ENCODE measurements at regions not wholly inside any gene's neighbourhood (a gene's known extent, or its start where the extent isn't known, plus 50 kb on each side); places are given as distances from the start of the nearest gene placed in this dataset.

DNA sequence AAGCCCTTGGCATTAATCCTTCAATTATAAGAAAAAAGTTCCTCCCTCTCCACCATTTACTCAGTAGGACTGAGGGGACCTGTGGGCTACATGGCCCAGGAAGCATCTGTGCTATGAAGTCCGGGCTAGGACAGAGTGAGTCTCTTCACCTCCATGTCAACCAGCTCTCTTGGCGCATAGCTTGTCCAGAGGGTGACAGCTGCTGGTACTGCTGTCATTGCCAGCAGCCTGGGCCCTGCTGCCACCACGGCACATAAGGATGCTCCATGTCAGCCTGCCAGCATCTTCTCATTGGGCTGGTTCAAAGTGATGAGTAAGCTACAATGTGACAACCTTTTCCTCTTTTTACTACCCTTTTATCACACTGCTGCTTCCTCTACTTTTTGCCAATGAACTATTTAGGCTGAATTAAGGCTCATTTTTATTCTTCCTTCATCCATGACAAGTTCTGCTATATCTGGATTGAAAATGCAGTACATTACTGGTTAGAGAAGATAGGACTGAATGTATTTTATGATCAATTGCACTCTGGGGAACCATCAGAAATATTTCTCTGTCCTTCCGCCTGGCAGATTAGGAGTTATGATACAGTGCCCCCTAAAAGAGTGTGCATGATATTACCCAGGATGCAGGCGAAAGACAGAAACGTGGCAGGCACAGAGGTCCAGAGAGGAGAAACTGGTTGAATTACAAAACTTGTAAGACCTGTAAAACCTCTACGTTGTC is 258.9 kb upstream of the TNP1 start:
- Mint-ChIP-seq H3K9me3 (ENCODE audit: unreplicated experiment) (no peaks in the 10 kb centered on the region), H3K27ac (ENCODE audit: unreplicated experiment) (no peak overlapping the region), H3K4me3 (ENCODE audit: unreplicated experiment) (no peak overlapping the region), H3K4me1 (ENCODE audit: low read depth, unreplicated experiment) (no peaks in the 10 kb centered on the region), H3K27me3 (ENCODE audit: unreplicated experiment) (peaks cover 5% of the 10 kb centered on the region), H3K36me3 (ENCODE audit: unreplicated experiment) (no peaks in the 10 kb centered on the region)
- TF ChIP-seq, protein P1, sequence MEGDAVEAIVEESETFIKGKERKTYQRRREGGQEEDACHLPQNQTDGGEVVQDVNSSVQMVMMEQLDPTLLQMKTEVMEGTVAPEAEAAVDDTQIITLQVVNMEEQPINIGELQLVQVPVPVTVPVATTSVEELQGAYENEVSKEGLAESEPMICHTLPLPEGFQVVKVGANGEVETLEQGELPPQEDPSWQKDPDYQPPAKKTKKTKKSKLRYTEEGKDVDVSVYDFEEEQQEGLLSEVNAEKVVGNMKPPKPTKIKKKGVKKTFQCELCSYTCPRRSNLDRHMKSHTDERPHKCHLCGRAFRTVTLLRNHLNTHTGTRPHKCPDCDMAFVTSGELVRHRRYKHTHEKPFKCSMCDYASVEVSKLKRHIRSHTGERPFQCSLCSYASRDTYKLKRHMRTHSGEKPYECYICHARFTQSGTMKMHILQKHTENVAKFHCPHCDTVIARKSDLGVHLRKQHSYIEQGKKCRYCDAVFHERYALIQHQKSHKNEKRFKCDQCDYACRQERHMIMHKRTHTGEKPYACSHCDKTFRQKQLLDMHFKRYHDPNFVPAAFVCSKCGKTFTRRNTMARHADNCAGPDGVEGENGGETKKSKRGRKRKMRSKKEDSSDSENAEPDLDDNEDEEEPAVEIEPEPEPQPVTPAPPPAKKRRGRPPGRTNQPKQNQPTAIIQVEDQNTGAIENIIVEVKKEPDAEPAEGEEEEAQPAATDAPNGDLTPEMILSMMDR (IDR thresholded peaks at IDR 0.05; ENCODE audit: partially characterized antibody, unreplicated experiment): no peak
- no peak for DNase-seq

DNA sequence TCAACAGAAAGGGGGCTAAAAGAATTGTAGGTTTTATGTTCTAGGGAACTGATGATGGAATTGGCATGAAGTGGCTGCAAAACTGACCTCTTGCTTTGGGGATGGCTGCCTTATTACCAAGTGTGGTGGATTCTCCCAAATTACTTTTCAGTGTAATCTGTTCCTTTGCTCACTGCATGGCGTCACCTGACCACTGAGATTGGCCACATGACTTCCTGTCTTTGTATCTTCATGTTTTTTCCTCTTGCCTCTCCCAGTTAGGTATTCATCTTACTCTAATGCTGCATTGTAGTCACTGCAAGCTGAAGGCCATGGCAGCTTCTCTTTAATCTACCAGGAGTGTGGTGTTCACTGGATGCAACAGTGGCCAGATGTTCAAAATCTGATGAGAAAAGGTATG is 257.7 kb upstream of the TNP1 start:
- H3K4me3 Mint-ChIP-seq (ENCODE audit: unreplicated experiment): no peak overlapping the region
- H3K27me3 Mint-ChIP-seq (ENCODE audit: unreplicated experiment): peaks cover 5% of the 10 kb centered on the region
- TF ChIP-seq, protein P1 (IDR thresholded peaks at IDR 0.05; ENCODE audit: partially characterized antibody, unreplicated experiment): no peak
- H3K36me3 Mint-ChIP-seq (ENCODE audit: unreplicated experiment): no peaks in the 10 kb centered on the region
- no peaks in the 10 kb centered on the region for H3K9me3 Mint-ChIP-seq (ENCODE audit: unreplicated experiment)
- no peaks in the 10 kb centered on the region for H3K4me1 Mint-ChIP-seq (ENCODE audit: low read depth, unreplicated experiment)
- no peak overlapping the region for H3K27ac Mint-ChIP-seq (ENCODE audit: unreplicated experiment)
- DNase-seq: no peak

DNA sequence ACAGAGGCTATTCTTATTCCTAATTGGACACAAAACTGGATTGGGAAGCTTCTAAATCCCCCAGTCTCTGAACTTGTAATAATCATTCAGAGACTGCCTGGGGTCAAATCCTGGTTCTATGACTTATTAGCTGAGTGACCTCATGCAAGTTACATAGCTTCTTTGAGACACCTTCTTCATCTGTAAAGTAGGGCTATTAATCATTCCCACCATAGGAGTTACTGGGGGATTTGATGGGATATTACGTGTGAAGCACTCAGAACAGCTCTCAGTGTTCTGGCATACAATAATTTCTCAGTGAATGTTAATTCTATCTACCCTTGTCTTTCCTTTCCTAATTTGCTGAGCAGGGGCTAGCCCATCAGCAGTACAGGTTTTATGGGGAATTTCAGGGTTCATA is 256.7 kb upstream of the TNP1 start:
- Mint-ChIP-seq H3K27me3 (ENCODE audit: unreplicated experiment) (peaks cover 5% of the 10 kb centered on the region), H3K4me3 (ENCODE audit: unreplicated experiment) (no peak overlapping the region), H3K36me3 (ENCODE audit: unreplicated experiment) (no peaks in the 10 kb centered on the region), H3K4me1 (ENCODE audit: low read depth, unreplicated experiment) (no peaks in the 10 kb centered on the region), H3K27ac (ENCODE audit: unreplicated experiment) (no peak overlapping the region), H3K9me3 (ENCODE audit: unreplicated experiment) (no peaks in the 10 kb centered on the region)
- DNase-seq: no peak
- TF ChIP-seq, protein P1 (IDR thresholded peaks at IDR 0.05; ENCODE audit: partially characterized antibody, unreplicated experiment): no peak

DNA sequence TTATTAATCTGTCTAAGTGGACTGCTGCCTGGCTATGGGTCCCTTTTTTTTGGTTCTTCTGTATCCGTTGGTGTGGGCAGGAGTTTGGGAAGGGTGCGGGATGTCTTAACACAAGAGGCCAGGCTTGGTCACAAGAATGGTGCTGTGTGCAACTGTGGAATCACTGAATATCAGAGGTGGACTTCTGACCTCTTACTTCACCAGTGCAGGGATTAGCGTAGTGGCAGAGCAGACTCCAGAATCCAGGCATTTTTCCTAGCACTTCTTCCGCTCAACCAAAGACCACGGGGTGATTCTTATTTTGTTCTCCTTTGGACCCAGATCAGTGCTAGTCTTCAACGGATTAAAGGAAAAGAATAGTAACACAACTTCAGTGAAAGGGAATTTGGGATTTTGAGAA is 254.3 kb upstream of the TNP1 start:
- no peaks in the 10 kb centered on the region for H3K9me3 Mint-ChIP-seq (ENCODE audit: unreplicated experiment)
- H3K4me3 Mint-ChIP-seq (ENCODE audit: unreplicated experiment): no peak overlapping the region
- TF ChIP-seq, protein P1 (IDR thresholded peaks at IDR 0.05; ENCODE audit: partially characterized antibody, unreplicated experiment): no peak
- H3K27me3 Mint-ChIP-seq (ENCODE audit: unreplicated experiment): peaks cover 5% of the 10 kb centered on the region
- H3K4me1 Mint-ChIP-seq (ENCODE audit: low read depth, unreplicated experiment): no peaks in the 10 kb centered on the region
- H3K27ac Mint-ChIP-seq (ENCODE audit: unreplicated experiment): no peak overlapping the region
- H3K36me3 Mint-ChIP-seq (ENCODE audit: unreplicated experiment): no peaks in the 10 kb centered on the region
- no peak for DNase-seq

DNA sequence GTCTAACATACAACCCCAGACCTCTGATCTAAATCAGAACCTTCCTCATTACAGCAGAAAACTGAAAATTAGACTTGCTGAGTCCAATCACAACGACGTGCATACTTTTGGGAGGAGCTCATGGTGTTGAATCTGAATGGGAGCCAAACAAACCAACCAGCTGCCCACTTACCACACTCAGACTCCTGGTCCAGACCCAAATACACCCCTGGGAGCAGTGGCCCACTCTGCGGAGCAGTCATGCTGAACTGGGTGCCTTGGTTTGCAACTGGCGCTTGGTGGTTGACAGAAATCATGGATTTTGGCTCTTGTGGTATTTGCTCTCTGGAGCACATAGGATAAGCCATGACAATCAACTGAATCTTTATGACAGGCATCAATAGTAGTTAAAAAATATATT is 253.6 kb upstream of the TNP1 start:
- TF ChIP-seq, protein P1 (IDR thresholded peaks at IDR 0.05; ENCODE audit: partially characterized antibody, unreplicated experiment): no peak
- Mint-ChIP-seq H3K36me3 (ENCODE audit: unreplicated experiment) (no peaks in the 10 kb centered on the region), H3K27ac (ENCODE audit: unreplicated experiment) (no peak overlapping the region), H3K27me3 (ENCODE audit: unreplicated experiment) (peaks cover 4% of the 10 kb centered on the region), H3K9me3 (ENCODE audit: unreplicated experiment) (no peaks in the 10 kb centered on the region), H3K4me3 (ENCODE audit: unreplicated experiment) (no peak overlapping the region), H3K4me1 (ENCODE audit: low read depth, unreplicated experiment) (no peaks in the 10 kb centered on the region)
- no peak for DNase-seq

All from glutamatergic neuron (in vitro differentiated cells).